NCI-H510A treated with DMSO at 0.1 percent for 48 hours (cell line): ENCODE measurements at regions not wholly inside any gene's neighbourhood (a gene's known extent, or its start where the extent isn't known, plus 50 kb on each side); places are given as distances from the start of the nearest gene placed in this dataset.
"Not testable (repeated sequence)": the region's sequence is repeated elsewhere in the genome, so short reads cannot be mapped to it uniquely, and the experiment has no call there.

Experiments
- DNase-seq: peaks from one replicate; lab custom pipeline; 2025; lab: John Stamatoyannopoulos, UW

DNA sequence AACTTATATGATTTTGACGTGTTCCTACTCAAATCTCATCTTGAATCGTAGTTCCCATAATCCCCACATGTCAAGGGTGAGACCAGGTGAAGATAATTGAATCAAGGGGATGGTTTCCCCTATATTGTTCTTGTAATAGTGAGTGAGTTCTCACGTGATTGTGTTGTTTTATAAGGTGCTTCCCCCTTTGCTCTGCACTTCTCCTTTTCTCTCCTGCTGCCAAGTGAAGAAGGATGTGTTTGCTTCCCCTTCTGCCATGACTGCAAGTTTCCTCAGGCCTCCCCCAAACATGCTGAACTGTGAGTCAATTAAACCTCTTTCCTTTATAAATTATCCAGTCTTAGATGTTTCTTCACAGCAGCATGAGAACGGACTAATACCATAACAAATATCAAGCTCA, 83.2 kb downstream of the MANEA start:
- DNase-seq, result no peak

DNA sequence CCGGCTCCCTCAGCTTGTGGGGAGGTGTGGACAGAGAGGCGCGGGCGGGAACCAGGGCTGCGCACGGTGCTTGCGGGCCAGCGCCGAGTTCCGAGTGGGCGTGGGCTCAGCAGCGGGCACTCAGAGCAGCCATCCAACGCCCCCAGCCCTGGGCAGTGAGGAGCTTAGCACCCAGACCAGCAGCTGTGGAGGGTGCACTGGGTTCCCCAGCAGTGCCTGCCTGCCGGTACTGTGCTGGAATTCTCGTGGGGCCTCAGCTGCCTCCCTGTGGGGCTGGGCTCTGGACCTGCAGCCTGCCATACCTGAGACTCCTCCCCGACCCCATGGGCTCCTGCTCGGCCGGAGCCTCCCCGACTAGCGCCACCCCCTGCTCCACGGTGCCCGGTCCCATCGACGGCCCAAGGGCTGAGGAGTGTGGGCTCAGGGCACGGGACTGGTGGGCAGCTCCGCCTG, 92.7 kb downstream of the MANEA start:
- no peak for DNase-seq

DNA sequence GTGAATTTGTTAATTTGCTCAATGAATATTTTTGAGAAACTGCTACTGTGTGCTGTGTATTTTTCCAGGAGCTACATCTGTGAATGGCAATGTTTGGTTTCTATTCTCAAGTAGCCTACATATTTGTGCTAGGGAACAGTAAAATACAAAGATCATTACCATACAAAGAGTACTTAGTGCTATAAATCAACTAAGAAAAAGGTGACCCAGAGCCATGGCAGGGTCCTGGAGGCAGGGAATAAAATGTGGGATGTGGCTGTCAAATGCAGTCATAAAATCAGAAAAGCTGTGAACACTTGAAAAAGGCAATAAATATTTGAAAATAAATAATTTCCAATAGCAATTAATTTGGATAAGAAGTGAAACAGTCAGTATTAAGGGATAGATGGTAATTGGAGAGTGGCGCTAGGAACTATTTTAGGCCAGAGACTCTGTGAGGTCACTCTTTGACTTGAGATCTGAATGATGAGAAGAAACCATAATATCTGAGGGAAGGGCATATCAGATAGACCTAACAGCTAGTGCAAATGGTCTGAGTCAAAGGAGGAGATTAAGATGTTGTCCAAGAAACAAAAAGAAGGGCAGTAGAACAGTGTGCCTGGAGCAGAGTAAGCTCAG, 98.8 kb downstream of the MANEA start:
- no peak for DNase-seq

GRCh38 chr6:95679981-95680380, 102.6 kb downstream of the MANEA start:
- no peak for DNase-seq

DNA sequence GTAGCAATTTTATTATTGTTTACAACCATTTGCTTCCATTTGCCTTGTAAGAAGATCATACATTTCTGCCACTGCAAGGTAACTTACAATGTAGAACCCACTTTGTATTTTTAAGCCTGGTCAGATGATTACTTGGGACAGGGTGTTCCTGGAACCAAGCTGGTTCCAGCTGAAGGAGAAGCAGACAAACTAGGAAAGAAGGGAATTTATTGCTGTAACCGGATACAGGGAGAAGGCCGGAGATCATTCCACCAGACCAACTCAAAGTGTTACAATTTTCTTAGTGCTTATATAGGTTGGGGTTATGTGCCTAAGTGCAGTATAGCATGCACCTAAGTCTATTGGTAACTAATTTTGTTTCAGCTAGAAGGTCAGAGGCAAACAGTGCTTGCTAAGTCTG, 104.4 kb downstream of the MANEA start:
- no peak for DNase-seq

- DNase-seq, result no peak
Observed at GRCh38 chr6:95682476-95682875, 105.1 kb downstream of the MANEA start.

GRCh38 chr6:95685822-95686221, 108.5 kb downstream of the MANEA start:
- DNase-seq, result no peak

DNA sequence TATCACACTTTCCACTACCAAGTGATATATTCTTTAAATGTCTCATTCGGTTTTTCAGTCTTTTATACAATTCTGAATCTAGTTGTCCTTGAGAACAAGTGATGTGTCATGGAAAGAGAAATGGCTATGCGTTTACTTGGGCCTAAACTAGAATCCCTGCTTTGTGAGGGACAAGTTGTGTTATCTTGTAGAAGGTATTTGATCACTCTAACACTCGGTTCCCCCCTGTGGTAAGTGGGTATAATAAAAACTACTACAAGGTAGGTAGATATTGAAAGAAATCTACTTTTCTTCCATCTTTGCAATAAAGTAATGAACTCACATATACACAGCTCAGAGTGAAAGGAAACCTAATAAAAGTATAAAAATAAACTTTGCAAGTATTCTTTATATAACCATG, 108.9 kb downstream of the MANEA start:
- no peak for DNase-seq

DNA sequence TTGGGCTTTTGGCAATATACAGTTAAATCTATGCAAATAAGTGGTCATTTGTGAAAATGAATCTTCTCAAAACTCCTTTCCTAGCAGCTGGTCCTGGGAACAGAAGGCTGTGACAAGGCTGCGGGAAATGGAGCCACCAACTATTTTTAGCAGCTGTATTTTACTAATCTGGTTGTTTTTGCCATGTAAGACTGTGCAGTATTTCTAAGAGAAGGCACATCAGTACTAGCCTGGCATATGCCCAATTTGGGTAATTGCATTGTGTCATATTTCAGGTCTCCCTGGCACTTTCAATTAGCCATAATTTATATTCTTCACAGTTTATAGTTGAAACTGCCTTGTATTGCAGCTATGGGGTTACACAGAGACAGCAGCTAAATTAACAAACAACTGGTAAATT, 109.6 kb downstream of the MANEA start:
- DNase-seq, result no peak

- no peak for DNase-seq
Observed at GRCh38 chr6:95687839-95688238, 110.5 kb downstream of the MANEA start.

DNA sequence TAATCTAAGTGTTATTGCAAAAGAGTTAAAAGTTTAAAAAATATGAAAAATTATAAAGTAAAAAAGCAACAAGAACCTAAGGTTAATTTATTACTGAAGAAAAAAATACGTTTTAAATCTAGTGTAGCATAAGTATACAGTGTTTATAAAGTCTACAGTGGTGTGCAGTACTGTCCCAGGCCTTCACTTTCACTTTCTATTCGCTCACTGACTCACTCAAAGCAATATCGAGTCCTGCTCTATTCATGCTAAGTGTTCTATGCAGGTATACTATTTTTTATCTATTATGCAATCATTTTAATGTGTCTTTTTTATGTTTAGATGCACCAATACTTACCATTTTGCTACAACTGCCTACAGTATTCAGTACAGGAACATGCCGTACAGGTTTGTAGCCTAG, 113.0 kb downstream of the MANEA start:
- no peak for DNase-seq

GRCh38 chr6:95693108-95693507, 115.8 kb downstream of the MANEA start:
- no peak for DNase-seq

DNA sequence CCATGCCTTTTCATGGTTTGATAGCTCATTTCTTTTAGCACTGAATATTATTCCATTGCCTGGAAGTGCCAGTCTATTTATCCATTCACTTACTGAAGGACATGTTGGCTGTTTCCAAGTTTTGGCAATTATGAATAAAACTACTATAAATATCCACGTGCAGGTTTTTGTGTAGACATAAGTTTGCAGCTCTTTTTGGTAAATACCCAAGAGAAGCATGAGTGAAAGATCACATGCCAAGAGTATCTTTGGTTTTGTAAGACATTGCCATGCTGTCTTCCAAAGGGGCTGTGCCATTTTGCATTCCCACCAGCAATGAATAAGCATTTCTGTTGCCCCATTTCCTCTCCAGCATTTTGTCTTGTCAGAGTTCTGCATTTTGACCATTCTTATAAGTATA, 120.9 kb downstream of the MANEA start:
- no peak for DNase-seq

DNA sequence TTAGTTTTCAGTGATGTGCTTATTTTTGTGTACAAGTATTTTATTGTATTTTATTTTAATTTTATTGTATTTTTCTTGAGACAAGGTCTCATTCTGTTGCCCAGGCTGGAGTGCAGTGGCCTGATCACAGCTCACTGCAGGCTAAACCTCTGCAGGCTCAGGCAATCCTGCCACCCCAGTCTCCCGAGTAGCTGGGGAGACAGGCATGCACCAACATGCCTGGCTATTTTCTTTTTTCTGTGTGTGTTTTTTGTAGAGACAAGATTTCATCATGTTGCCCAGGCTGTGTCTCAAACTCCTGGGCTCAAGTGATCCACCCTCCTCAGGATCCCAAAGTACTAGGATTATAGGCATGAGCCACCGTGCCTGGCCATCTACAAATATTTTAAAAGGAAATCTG, 146.3 kb downstream of the MANEA start:
- no peak for DNase-seq

DNA sequence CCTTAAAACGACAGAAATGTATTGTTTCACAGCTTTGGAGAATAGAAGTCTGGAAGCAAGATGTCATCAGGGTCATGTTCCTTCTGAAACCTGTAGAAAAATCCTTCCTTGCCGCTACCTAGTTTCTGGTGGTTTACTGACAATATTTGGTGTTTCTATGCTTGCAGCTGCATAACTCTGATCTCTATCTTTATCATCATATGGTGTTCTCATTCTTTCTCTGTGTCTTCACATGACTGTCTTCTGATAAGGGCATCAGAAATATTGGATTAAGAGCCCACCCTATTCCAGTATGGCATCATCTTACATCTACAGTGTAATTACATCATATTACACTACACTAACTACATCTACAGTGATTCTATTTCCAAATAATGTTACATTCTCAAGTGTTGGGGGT, 148.0 kb downstream of the MANEA start:
- DNase-seq, result no peak

DNA sequence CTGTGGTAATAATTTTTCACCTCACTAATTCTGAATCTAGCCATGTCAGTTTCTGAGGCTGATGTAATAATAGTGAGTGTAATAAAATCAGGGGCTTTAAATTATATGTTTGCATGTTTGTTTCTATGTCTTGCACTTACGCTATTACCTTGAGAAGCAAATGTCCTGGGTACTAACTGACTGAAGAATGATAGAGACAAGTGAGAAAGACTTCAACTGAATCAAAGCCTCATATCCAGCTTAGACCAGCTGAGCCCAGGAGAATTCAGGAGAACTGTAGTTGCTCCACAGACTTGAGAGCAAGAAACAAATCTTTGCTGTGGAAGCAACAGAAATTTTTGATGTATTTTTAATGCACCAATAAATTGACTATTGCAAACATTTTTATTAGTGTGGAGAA, 162.8 kb downstream of the MANEA start:
- no peak for DNase-seq

DNA sequence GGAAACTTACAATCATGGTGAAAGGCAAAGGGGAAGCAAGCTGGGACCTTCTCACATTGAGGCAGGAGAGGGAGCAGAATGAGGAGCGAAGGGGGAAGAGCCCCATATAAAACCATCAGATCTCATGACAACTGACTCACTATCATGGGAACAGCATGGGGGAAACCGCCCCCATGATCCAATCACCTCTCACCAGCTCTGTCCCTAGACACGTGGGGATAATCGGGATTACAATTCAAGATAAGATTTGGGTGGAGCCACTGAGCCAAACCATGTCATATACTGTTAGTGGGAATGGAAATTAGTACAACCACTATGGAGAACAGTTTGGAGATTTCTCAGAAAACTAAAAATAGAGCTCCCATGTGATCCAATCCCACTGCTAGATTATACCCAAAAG, 163.7 kb downstream of the MANEA start:
- no peak for DNase-seq

- DNase-seq, result no peak
Observed at GRCh38 chr6:95742767-95743289, 165.5 kb downstream of the MANEA start.

DNA sequence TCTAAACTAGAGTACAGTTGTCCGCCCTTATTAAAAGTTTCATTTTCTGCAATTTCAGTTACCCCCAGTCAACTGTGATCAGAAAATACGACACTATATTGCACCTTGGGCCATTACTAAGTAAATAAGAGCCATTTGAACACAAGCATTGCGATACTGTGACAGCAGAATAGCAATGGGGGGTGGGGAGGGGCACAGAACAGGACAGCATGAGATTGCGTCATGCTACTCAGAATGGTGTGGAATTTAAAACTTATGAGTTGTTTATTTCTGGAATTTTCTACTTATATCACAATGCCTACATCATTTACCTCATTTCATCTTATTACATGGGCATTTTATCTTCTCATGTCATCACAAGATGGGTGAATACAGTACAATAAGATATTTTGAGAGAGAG, 166.3 kb downstream of the MANEA start:
- no peak for DNase-seq

- not testable (repeated sequence) for DNase-seq
Observed at GRCh38 chr6:95758236-95759069, 181.1 kb downstream of the MANEA start.

DNA sequence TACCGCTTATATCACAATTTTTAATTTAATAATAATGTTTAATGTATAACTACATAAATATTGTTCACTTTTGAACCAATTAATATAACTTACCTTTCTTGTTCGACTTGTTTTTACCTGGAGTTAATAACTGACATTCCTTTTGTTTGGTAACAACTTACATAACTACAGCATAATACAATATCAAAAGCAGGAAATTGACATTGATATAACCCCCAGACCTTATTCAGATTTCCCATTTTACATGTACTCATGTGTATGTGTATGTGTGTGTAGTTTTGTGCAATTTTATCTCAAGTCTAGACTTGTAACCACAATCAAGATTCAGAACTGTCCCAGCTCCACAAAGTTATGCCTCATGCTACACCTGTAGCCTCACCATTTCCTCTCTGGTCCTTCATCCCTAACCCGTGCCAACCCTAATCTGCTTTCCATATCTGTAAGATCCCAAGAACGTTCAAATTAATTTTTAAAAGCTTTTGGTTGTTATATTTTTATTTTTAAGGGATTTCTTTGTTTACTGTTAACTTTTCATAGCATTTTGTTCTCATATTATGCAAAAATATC, 190.6 kb downstream of the MANEA start:
- DNase-seq, result no peak

- DNase-seq, result no peak
Observed at GRCh38 chr6:95768539-95768938, 191.2 kb downstream of the MANEA start.

GRCh38 chr6:95777338-95777737, 200.0 kb downstream of the MANEA start:
- no peak for DNase-seq
